ENCODE measurements at regions not wholly inside any gene's neighbourhood (a gene's known extent, or its start where the extent isn't known, plus 50 kb on each side); places are given as distances from the start of the nearest gene placed in this dataset.
"Not testable (repeated sequence)": the region's sequence is repeated elsewhere in the genome, so short reads cannot be mapped to it uniquely, and the experiment has no call there.

DNA sequence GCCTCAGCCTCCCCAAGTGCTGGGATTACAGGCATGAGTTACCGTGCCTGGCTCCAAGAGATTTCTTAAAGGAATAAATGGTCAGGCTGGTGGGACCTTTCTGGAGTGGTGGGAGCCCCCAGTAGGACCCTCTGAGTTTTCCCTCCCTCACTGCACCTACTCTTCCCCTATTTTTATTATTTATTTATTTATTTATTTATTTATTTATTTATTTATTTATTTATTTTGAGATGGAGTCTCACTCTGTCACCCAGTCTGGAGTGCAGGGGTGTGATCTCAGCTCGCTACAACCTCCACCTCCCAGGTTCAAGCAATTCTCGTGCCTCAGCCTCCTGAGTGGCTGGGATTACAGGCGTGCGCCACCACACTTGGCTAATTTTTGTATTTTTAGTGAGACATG is 678.2 kb downstream of the TYW1 start:
- not testable (repeated sequence) for DNase-seq (ENCODE audit: low read depth, low spot score)

DNA sequence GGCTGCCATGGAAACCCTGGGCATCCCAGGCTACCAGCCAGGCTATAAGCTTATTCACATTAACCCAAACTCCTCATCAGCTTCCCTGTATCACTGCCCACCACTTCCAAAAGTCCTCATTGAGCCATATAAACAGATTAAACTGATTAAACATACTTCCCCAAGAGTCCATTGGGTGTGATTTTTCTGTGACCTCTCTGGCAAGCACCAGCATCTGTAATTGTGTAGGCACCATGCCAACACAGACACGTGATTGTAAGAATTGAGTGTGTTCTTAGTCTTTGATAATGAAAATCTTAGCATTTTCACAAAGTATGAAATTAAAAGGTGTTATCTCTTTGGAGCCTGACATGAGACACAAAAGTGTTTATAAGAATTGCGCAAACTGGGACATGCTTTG is 679.3 kb downstream of the TYW1 start:
- DNase-seq (ENCODE audit: low read depth, low spot score) = no peak

DNA sequence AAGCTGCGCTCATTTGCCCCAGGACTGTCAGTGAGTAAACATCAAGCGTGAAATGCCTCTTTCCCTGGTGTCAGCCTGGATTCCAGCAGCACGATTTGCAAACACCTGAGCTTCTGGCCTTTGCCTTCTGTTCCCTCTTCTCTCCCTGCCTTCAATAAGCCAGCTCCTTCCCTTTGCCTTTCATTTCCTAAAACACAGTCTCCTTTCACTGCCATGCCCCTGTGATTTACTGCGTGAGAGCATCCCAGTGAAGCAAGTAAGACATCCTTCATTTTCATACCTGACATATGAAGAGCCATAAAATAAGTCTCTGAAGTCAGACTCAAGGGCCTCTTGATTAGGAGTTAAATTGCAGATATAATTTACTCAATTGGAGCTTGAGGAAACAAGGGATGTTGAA is 681.8 kb downstream of the TYW1 start:
- no peak for DNase-seq (ENCODE audit: low read depth, low spot score)

DNA sequence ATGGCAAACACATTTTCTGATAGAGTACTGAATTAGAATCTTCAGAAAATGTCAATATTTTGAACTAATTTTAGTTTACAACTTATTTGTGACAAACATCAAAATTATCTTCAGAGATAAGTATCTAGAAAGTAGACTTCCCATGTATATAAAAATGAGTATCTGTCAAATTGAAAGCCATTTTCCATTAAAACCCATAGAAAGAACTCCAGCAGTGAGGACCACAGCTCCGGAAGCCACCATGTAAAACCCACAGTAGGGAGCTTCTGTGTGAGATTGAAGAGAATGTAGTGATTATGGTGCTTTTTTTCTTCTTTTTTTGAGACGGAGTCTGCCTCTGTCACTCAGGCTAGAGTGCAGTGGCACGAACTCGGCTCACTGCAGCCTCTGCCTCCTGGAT is 687.0 kb downstream of the TYW1 start:
- DNase-seq (ENCODE audit: low read depth, low spot score) = no peak

DNA sequence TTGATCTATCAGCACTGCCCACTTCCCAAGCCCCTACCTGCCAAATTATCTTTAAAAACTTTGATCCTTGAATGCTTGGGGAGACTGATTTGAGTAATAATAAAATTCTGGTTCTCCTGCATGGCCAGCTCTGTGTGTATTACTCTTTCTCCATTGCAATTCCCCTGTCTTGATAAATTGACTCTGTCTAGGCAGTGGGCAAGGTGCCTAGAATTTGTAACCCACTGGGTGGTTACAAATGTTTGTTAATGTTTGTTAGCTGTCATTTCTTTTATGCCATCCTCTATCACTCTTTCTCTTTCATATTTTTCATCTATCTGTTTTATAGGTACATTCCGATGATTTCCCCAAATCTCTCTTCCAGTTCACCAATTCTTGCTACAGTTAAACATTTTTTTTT is 694.1 kb downstream of the TYW1 start:
- DNase-seq (ENCODE audit: low read depth, low spot score) = no peak

DNA sequence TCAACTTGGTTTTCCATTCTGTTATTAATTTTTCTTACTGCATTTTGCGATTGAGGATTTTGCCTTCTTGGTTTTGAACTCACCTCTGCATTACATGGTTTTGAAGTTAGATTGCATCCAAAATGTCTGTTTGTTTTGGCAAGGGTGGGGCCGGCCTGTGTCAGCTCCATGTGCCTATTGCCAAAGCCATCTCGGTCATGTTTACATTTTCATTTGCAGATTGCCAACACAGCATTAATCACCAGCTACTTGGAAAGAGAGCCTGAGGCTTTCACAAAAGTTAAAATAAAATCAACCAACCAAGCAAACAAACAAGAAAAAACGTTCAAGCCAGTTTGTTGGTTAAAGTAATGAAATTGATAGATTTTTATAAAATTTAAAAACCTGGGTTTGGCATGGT is 695.8 kb downstream of the TYW1 start:
- DNase-seq (ENCODE audit: low read depth, low spot score) = no peak

DNA sequence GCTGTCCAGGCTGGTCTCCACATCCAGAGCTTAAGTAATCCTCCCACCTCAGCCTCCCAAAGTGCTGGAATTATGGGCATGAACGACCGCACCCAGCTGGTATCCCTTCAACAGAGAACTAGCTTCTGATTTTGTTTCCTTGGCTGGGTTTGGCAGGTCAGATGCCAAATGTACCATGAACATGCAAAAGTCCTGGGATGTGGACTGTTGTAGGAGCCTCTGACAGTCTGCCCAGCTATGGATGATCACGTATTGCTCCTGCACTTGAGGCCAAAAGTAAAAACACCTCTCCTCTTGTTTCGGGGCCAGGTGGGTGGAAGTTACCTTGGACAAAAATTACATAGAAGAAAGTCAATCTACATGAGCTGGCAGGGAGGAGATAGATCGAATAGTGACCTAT is 699.5 kb downstream of the TYW1 start:
- no peak for DNase-seq (ENCODE audit: low read depth, low spot score)

DNA sequence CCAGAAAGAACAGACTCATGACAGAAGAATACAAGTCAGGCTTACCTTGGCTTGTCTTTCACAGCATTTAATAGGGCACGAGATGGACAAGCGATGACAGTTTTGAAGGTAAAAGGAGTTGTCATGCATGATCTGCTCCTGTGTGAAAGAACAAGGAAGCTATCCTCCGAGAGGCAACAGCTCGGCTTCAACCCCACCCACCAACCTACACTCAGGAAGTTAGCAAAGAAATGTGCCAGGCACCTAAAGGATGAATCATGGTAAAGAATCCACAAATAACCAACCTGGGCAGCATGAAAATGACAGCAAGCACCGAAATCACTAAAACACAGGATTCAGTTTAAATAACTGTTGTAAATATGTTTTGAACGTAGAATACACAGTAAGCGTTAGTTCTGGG is 700.2 kb downstream of the TYW1 start:
- DNase-seq (ENCODE audit: low read depth, low spot score) = no peak

DNA sequence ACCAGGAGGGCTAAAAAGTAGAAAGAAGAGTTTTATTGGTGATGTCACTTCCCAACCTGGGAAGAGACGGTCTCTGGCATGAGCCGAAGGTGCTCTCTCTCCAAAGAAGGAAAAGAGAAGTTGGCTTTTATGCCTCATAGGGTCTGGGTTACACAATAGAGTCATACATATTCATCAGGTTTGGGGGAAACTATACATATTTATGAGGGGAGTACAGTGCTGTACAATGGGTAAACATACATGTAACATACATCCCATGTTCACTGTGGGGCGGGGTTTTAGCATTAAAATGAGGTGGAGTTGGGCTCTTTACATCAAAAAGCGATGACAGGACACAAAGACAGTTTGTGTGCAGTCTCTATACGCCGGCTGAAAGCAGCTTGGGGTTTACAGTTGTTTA is 701.7 kb downstream of the TYW1 start:
- DNase-seq (ENCODE audit: low read depth, low spot score) = no peak

DNA sequence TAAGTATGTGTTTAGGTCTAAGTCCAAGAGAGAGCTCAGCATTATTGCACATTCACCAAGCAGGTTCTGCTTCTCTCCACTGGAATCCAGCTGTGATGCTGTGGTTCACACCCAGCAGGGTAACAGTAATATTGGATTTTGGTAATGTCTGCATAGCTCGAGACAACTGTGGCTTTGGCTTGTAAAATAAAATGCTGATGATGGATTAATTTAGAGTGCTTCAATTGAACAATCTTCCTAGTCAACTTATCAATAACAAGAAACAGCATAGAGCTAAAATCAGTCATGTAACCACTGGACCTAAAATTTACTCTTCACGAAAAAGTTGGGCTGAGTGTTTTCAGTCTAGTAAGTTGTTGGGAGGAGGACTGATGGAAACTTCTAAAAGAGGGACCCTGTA is 709.2 kb downstream of the TYW1 start:
- no peak for DNase-seq (ENCODE audit: low read depth, low spot score)

DNA sequence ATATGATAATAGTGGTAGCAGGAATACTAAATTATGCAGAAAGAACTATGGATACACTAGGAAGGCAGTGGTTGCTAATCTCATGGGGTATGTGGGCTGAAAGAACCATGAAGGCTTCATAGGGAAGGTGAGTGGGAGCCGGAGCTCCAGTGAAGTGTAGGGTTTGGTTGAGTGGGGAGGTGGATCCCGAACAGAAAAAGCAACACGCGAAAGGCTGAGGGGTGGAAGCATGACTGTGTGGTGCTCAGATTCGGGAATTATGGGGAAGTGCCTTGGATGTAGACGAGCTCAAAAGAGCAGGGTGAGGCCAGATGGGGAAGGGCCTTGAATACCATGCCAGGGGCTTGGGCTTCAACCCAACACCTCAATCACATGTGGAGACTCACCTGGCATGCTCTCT is 715.1 kb downstream of the TYW1 start:
- DNase-seq (ENCODE audit: low read depth, low spot score) = no peak

DNA sequence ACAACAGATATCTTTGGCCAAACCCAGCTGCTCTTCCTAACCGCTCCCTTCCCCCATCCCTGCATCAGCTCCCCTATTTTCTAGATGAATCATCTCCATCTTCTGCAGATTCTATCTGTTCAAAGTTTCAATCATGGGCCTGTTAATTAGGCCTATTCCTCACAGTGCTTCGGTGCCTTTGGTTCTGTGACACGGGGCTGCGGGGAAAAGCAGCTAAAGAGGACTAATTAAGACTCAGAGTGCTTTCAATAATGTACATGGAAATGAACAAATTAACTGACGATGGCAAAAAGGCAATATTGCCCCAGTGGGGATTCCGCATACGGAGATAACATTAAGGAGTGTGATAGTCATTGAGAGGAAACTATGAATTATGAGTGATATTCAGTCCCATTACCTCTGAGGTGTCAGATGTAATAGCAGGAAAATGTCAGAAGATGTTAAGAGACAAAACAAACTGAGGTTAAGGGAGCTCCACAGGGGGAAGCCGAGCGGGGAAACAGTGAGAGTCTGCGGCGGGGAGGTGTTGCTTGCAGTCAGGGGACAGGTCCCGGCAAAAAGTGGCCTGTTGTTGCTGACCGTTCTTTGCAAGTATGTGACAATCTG is 716.9 kb downstream of the TYW1 start:
- no peak for DNase-seq (ENCODE audit: low read depth, low spot score)

DNA sequence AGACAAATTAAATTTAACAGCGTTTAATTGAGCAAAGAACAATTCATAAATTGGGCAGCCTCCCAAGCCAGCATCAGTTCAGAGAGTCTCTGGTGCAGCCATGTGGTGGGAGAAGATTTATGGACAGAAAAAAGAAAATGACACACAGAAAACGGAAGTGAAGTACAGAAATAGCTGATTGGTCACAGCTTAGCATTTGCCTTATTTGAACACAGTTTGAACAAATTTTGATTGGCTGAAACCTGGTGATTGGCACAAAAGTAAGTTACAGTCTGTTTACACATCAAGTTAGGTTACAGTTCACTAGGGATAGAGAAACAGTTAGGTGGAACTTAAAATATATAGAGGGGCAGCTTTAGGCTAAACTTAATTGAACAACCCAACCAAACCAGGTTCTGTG is 720.1 kb downstream of the TYW1 start:
- no peak for DNase-seq (ENCODE audit: low read depth, low spot score)

DNA sequence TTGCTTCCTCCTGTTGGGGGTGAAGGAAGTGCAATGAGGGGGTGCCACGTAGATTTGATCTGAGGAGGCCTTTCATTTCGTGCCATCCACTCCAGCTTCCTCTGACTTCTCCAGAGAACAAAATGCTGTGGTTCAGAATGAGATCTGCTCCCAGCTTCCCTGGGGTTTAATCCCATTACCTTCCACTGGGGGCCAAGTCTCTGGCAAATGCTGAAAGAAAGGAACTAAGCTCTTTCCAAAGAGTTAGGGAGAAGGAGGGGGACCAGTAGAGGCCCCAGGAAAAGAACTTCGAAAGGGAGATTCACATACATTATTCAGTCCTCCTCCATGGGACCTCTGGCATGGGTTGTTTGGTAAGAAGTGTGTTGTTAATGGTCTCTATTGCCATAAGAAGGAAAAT is 727.0 kb downstream of the TYW1 start:
- DNase-seq (ENCODE audit: low read depth, low spot score) = no peak

DNA sequence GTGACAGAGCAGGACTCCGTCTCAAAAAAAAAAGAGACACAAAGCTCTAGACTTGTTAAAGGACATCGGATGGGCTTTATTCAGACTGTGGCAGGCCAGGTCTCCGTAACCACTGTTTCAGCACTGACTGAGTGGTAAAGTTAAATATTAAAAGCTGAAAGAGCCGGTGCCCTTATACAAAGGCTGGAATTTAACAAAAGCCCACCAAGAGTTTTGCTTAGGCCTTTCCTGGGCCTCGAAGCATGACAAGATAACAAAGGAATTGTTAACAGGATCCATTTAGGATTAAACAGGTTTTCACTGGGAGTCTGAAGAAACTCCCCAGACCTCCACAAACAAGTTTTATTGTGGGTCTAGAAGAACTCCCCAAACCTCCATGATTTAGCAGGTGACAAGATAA is 727.8 kb downstream of the TYW1 start:
- DNase-seq (ENCODE audit: low read depth, low spot score) = no peak

DNA sequence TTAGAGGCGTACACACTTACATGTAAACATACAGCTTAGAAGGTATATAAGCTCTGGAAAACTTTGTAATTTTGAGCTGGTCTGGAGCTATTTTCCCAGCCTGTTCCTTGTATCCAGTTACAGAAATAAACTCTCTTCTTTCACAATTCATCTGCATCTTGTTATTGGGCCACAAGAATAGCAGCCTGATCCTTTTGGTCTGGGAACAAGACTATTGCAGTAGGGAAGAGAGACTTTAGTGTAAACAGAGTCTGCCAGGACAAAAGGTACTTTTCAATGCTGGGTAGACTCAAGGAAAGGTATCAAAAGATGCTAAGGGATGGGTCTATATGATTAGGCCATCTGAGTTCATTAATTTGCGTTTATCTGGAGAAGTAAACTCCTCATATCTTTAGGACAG is 728.3 kb downstream of the TYW1 start:
- no peak for DNase-seq (ENCODE audit: low read depth, low spot score)

DNA sequence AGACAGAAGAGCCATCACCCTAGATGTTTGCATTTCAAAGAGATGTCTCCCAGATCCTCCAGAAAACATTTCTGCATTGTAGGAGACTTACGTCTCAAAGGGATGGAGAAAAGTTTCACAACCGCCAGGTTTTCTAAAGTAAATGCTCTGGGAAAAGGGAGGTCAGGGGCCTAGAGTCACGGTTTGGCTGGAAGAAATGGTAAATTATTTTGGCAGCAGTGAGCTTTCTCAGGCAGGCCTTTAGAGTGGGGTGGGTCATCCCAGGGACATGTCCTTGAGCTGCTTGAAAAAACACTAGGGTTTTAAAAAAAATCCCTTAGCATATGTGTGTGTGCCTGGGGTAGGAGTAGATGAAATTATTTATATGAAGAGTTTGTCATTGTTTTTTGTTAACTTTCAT is 728.8 kb downstream of the TYW1 start:
- no peak for DNase-seq (ENCODE audit: low read depth, low spot score)

DNA sequence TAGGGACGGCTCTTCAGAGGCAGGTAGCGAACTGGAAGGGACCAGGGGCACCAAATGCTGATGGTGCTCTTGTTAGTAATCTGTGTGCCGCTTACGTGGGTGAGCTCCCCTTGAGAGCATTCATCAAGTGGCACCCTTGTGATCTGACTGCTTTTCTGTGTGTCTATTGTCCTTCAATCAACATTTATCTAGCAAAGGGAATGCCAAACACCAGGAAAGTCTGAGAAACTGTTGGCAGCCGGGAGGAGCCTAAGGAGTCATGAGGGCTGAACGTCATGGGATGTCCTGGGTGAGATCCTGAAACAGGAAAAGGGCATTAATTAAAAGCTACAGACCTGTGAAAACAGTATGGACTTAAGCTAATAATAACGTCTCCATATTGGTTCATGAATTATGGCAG is 733.1 kb downstream of the TYW1 start:
- no peak for DNase-seq (ENCODE audit: low read depth, low spot score)

DNA sequence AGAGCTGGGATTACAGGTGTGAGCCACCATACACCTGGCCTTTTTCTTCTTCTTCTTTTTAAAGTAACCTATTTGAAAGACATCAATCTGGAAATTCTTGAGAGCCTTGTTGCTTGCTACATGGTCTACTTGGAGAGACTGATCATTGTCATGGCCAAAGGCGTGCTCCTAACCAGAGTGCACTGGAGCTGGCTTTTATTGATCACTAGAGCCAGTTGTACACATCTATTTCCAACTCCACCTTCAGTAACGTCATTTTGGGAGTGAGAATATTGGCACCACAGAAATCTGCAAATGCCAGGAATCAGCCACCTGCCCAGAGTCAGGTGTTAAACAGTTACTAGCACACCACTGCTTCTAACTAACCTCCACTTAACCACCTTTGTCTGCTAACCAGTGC is 735.1 kb downstream of the TYW1 start:
- no peak for DNase-seq (ENCODE audit: low read depth, low spot score)

DNA sequence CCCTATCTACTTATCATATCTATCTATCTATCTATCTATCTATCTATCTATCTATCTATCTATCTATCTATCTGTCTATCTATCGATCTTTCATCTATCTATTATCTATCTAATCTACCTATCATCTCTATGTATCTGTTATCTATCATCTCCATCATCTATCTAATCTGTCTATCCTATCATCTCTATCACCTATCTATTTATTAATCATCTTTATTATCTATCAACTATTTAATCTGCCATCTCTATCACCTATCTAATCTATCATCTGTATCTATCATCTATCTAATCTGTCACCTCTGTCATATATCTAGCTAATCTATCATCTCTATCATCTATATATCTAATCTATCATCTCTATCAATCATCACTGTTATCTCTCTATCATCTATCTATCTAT is 736.3 kb downstream of the TYW1 start:
- DNase-seq (ENCODE audit: low read depth, low spot score) = no peak

DNA sequence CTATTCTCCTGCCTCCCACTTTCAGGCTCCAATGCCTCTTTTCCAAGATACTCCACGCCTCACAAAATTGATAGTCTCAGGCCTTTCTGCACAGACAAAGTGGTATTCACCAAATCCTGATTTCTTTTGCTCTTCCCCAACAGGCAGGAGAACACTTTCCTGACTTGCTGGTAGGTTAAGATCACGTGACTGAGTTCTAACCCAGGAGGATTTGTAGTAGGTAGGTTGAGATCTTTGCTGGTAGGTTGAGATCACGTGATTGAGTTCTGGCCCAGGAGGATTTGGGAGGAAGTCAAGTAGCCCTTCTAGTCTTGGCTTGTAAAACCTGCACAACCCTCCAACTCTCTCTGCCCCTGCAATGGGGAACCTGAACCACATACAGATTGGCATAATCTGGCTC is 741.5 kb downstream of the TYW1 start:
- no peak for DNase-seq (ENCODE audit: low read depth, low spot score)

DNA sequence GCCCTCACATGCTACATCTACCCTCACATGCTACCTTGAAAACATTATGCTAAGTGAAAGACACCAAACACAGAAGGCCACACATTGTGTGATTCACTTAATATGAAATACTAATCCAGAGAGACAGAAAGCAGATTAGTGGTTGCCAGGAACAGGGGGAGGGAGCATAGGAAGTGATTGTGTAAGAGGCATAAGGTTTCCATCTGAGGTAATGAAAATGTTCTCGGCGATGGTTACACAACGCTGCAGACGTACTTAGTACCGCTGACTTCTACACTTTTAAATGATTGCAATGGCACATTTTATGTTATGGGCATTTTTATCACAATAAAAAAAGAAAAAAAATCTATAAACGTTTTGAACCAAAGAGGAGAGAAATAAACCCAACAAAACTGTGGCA is 742.3 kb downstream of the TYW1 start:
- DNase-seq (ENCODE audit: low read depth, low spot score) = no peak

DNA sequence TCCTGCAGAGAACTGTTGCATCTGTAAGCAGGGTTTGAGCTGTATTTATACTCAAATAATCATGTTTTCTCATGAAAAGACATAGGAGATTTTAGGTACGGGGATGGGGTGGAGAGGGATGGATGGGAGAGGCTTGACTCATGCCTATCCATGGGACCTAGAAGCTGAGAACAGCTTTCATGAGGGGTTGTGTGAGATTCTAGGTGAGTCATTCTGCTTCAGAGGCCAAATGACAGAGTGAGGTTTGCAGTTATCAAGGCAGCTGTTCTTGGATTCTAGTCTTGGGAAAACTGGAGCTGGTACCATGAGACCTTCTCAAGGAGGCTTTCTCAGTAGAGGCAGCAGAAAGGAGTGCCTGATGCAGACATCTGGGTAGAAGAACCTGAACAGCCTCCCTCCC is 746.9 kb downstream of the TYW1 start:
- DNase-seq (ENCODE audit: low read depth, low spot score) = no peak

DNA sequence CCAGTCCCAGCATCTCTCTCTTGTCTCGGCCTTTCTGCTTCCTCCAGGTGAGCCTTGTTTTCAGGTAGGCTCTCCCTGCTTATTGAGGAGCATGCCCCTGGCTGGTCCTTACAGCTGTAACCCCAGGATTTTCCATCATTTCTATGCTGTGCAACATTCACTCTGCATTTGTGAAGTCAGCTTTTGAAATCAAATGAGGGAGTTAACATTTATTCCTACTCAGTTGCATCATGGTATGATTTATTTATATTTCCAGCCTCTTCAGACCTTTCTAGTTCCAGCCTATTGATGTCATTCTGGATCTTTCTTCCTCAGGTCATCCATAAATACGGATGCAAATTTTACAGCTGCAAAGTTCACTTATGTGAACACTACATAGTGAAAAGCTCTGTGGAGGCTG is 755.6 kb downstream of the TYW1 start:
- DNase-seq (ENCODE audit: low read depth, low spot score) = no peak

DNA sequence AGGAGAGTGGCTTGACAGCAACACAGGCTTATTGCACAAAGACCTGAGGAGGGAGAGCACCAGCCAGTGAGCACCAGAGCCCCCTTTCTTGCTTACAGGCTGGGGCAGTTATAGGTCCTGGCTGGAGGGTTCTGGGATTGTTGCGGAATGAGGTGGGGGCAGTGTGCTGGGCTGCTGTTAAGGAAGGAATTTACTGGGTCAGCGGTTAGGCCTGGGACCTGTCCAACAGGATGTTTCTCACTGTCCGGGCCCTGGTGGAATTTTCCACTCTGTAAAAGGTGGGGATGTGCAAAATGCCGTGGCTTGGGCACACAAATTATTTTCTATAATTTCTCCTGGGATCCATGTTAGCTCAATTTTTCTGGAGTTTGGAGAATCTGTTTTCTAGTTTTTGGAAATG is 757.3 kb downstream of the TYW1 start:
- DNase-seq (ENCODE audit: low read depth, low spot score) = no peak

All from activated naive CD8-positive, alpha-beta T cell treated with anti-CD3 and anti-CD28 coated beads, Interleukin-2, amount 50 U/mL, for 16 hours (primary cell).